IPS DF 6.9 (cell line): ENCODE measurements at regions not wholly inside any gene's neighbourhood (a gene's known extent, or its start where the extent isn't known, plus 50 kb on each side); places are given as distances from the start of the nearest gene placed in this dataset.

Experiments used
- DNase-seq: peaks from one replicate; pipeline ENCODE4 v3.0.0-alpha.2; 2013; ENCODE audit warnings: low read depth, low spot score
- H3K27ac ChIP-seq: one replicate; pipeline ENCODE4 v1.5.1; 2013; ENCODE audit warnings: low read length, control low read depth
- H3K27me3 ChIP-seq: 2 replicates; pipeline ENCODE4 v1.6.1; 2013; ENCODE audit warnings: mild to moderate bottlenecking, low read length; ENCODE audit not compliant: control insufficient read depth, insufficient read depth
- H3K36me3 ChIP-seq: 2 replicates; pipeline ENCODE4 v1.6.1; 2013; ENCODE audit warnings: low read length; ENCODE audit not compliant: control insufficient read depth, insufficient read depth
- H3K4me1 ChIP-seq: 2 replicates; pipeline ENCODE4 v1.6.1; 2013; ENCODE audit warnings: low read length; ENCODE audit not compliant: control insufficient read depth, insufficient read depth
- H3K4me3 ChIP-seq: 2 replicates; pipeline ENCODE4 v1.5.1; 2013; ENCODE audit warnings: mild to moderate bottlenecking, low read length
- H3K9me3 ChIP-seq: 2 replicates; pipeline ENCODE4 v1.6.1; 2013; ENCODE audit warnings: low read length, inconsistent platforms; ENCODE audit not compliant: control insufficient read depth, insufficient read depth
- WGBS: extraction: QIAGEN DNeasy Blood & Tissue Kit; methylation state at CpG from one replicate; pipeline ENCODE4 v1.1.7; 2013; ENCODE audit warnings: mixed read lengths, missing lambda C conversion rate; ENCODE audit not compliant: insufficient read length, insufficient coverage; 5-methylcytosine and 5-hydroxymethylcytosine counted together

- H3K36me3 ChIP-seq: no peaks in the 10 kb centered on the region
- H3K4me1 ChIP-seq: no peaks in the 10 kb centered on the region
- no peak for DNase-seq
- H3K27ac ChIP-seq: no peak overlapping the region
- no CpG with 5 or more reads among the region's 9 CpGs for WGBS
- H3K4me3 ChIP-seq: no peak overlapping the region
- H3K9me3 ChIP-seq: no peaks in the 10 kb centered on the region
- H3K27me3 ChIP-seq: no peaks in the 10 kb centered on the region
Measured at GRCh38 chr11:13884158-13884799, 78.2 kb upstream of the SPON1 start.

GRCh38 chr11:13885083-13885482, 77.4 kb upstream of the SPON1 start:
- Histone ChIP-seq H3K27ac (no peak overlapping the region), H3K36me3 (no peaks in the 10 kb centered on the region), H3K9me3 (no peaks in the 10 kb centered on the region), H3K27me3 (no peaks in the 10 kb centered on the region), H3K4me1 (no peaks in the 10 kb centered on the region), H3K4me3 (no peak overlapping the region)
- DNase-seq: no peak
- WGBS: no CpG with 5 or more reads among the region's 1 CpG

DNA sequence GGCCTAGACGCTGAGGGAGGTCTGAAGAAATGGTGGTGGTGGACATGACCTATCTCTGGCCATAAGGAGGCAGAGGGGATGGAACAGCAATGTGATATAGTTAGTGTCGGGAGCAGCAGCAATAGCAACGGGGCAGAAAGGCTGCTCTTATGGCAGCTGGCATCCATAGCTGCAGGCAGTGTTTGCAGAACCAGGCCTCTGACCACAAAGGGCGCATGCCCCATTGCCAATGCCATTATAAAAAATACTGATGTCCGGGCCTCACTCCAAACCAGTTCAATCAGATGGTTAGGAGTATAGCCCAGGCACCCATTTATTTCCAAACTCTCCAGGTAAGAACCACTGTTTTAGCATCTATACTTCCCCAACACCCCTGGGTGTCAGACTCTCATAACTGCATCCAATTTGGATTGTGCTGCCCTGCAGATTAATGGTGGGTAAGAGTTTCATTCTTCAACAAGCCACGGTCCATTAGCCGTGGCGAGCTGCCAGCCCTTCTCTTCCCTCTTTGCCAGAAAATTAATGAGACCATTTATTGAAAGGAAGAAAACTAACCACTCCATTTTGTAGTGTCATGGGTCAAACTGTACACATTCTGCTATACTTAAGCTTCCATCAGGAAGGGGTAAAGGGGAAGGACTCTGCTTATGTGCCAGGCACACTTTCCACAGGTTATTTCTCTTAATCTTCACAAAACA, 72.8 kb upstream of the SPON1 start:
- H3K4me3 ChIP-seq: no peak overlapping the region
- no peaks in the 10 kb centered on the region for H3K27me3 ChIP-seq
- H3K27ac ChIP-seq: no peak overlapping the region
- no peaks in the 10 kb centered on the region for H3K36me3 ChIP-seq
- no CpG with 5 or more reads among the region's 8 CpGs for WGBS
- DNase-seq: no peak
- no peaks in the 10 kb centered on the region for H3K9me3 ChIP-seq
- no peaks in the 10 kb centered on the region for H3K4me1 ChIP-seq

- Histone ChIP-seq H3K4me3 (no peak overlapping the region), H3K27ac (no peak overlapping the region), H3K36me3 (no peaks in the 10 kb centered on the region), H3K9me3 (no peaks in the 10 kb centered on the region), H3K27me3 (no peaks in the 10 kb centered on the region), H3K4me1 (no peaks in the 10 kb centered on the region)
- WGBS: no CpG with 5 or more reads among the region's 1 CpG
- DNase-seq: no peak
Measured at GRCh38 chr11:13891911-13892310, 70.6 kb upstream of the SPON1 start.

GRCh38 chr11:13896175-13896980, 66.1 kb upstream of the SPON1 start:
- Histone ChIP-seq H3K9me3 (no peaks in the 10 kb centered on the region), H3K36me3 (no peaks in the 10 kb centered on the region), H3K27ac (no peak overlapping the region), H3K27me3 (no peaks in the 10 kb centered on the region), H3K4me1 (no peaks in the 10 kb centered on the region), H3K4me3 (no peak overlapping the region)
- no CpG with 5 or more reads among the region's 6 CpGs for WGBS
- DNase-seq: no peak

DNA sequence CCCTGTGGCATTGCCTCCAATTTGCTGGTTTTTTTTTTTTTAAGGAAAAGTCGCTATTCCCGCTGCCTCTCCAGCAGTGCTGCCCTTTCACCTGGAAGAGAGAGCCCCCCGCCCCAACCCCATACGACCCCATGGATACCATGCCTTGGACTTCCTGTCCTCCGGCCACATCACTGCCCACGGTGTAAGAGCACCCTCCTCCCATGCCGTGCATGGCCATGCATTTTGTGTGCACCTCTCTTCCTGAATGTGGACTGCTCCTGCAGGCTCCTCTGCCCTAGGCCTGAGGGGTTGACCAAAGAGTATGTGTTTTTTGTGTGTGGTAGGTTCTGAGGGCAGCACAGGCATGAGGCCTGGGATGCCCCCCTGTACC, 65.6 kb upstream of the SPON1 start:
- WGBS: no CpG with 5 or more reads among the region's 7 CpGs
- no peak for DNase-seq
- H3K27ac ChIP-seq: no peak overlapping the region
- no peaks in the 10 kb centered on the region for H3K4me1 ChIP-seq
- H3K36me3 ChIP-seq: no peaks in the 10 kb centered on the region
- H3K27me3 ChIP-seq: no peaks in the 10 kb centered on the region
- no peaks in the 10 kb centered on the region for H3K9me3 ChIP-seq
- H3K4me3 ChIP-seq: no peak overlapping the region

GRCh38 chr11:13897646-13898276, 64.8 kb upstream of the SPON1 start:
- no peak for DNase-seq
- Histone ChIP-seq H3K27me3 (no peaks in the 10 kb centered on the region), H3K27ac (no peak overlapping the region), H3K9me3 (no peaks in the 10 kb centered on the region), H3K4me3 (no peak overlapping the region), H3K4me1 (no peaks in the 10 kb centered on the region), H3K36me3 (no peaks in the 10 kb centered on the region)
- no CpG with 5 or more reads among the region's 6 CpGs for WGBS

DNA sequence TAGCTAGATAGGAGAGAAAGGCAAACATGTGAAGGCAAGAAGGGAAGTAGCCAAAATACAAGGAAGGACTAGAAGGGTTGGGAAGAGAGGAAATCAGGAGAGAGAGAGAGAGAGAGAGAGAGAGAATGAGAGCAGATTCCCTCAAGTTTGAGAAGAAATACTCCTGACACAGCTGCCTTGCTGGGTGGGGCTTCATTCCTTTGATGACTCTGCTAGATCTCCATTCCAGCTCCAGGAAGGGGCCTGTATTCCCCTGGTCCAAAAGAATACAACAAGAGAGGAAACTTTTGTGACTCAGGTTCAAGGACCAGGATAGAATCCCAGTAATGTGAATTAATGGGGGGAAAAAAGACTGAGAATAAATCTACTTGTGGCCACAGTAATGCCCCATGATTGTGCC, 62.9 kb upstream of the SPON1 start:
- Histone ChIP-seq H3K9me3 (no peaks in the 10 kb centered on the region), H3K4me1 (no peaks in the 10 kb centered on the region), H3K27me3 (no peaks in the 10 kb centered on the region), H3K36me3 (no peaks in the 10 kb centered on the region), H3K27ac (no peak overlapping the region), H3K4me3 (no peak overlapping the region)
- no peak for DNase-seq

GRCh38 chr11:13902523-13902922, 60.0 kb upstream of the SPON1 start:
- H3K4me3 ChIP-seq: no peak overlapping the region
- H3K27me3 ChIP-seq: no peaks in the 10 kb centered on the region
- no peaks in the 10 kb centered on the region for H3K9me3 ChIP-seq
- no CpG with 5 or more reads among the region's 5 CpGs for WGBS
- no peaks in the 10 kb centered on the region for H3K4me1 ChIP-seq
- no peak overlapping the region for H3K27ac ChIP-seq
- no peaks in the 10 kb centered on the region for H3K36me3 ChIP-seq
- no peak for DNase-seq

- no peak for DNase-seq
- WGBS: no CpG with 5 or more reads among the region's 3 CpGs
- Histone ChIP-seq H3K4me3 (no peak overlapping the region), H3K36me3 (no peaks in the 10 kb centered on the region), H3K27ac (no peak overlapping the region), H3K27me3 (no peaks in the 10 kb centered on the region), H3K4me1 (no peaks in the 10 kb centered on the region), H3K9me3 (no peaks in the 10 kb centered on the region)
Measured at GRCh38 chr11:13905137-13905781, 57.3 kb upstream of the SPON1 start.
